GM19395 (cell line): ENCODE measurements at regions not wholly inside any gene's neighbourhood (a gene's known extent, or its start where the extent isn't known, plus 50 kb on each side); places are given as distances from the start of the nearest gene placed in this dataset.

Experiments
- ATAC-seq: cut with Tn5 transposase; IDR thresholded peaks from one replicate; pipeline ENCODE4 v1.9.1; 2021; ENCODE audit warnings: mild to moderate bottlenecking, moderate library complexity; ENCODE audit not compliant: unreplicated experiment

- no peak for ATAC-seq
Observed at GRCh38 chr10:78291722-78292121, 258.1 kb downstream of the RPS24 start.

GRCh38 chr10:78292250-78292981 is 258.8 kb downstream of the RPS24 start:
- ATAC-seq = no peak

- ATAC-seq = no peak
Observed at GRCh38 chr10:78292982-78293865, 259.6 kb downstream of the RPS24 start.

- no peak for ATAC-seq
Observed at GRCh38 chr10:78295242-78295641, 261.6 kb downstream of the RPS24 start.

GRCh38 chr10:78296785-78297184 is 263.1 kb downstream of the RPS24 start:
- ATAC-seq = no peak

- no peak for ATAC-seq
Observed at GRCh38 chr10:78297997-78298396, 264.3 kb downstream of the RPS24 start.

- ATAC-seq = no peak
Observed at GRCh38 chr10:78298835-78299234, 265.2 kb downstream of the RPS24 start.

- ATAC-seq = no peak
Observed at GRCh38 chr10:78299851-78300468, 266.3 kb downstream of the RPS24 start.

- no peak for ATAC-seq
Observed at GRCh38 chr10:78300526-78300925, 266.9 kb downstream of the RPS24 start.

GRCh38 chr10:78301481-78301880 is 267.8 kb downstream of the RPS24 start:
- no peak for ATAC-seq

GRCh38 chr10:78301891-78302738 is 268.5 kb downstream of the RPS24 start:
- no peak for ATAC-seq

- no peak for ATAC-seq
Observed at GRCh38 chr10:78302739-78302988, 269.0 kb downstream of the RPS24 start.

GRCh38 chr10:78302989-78303854 is 269.6 kb downstream of the RPS24 start:
- ATAC-seq = peak; percentile 84

- no peak for ATAC-seq
Observed at GRCh38 chr10:78304091-78305045, 270.7 kb downstream of the RPS24 start.

GRCh38 chr10:78305311-78305710 is 271.6 kb downstream of the RPS24 start:
- no peak for ATAC-seq

- ATAC-seq = no peak
Observed at GRCh38 chr10:78306358-78306757, 272.7 kb downstream of the RPS24 start.

- ATAC-seq = no peak
Observed at GRCh38 chr10:78307576-78307975, 273.9 kb downstream of the RPS24 start.

- ATAC-seq = no peak
Observed at GRCh38 chr10:78309536-78310237, 276.0 kb downstream of the RPS24 start.
